ENCODE measurements at regions not wholly inside any gene's neighbourhood (a gene's known extent, or its start where the extent isn't known, plus 50 kb on each side); places are given as distances from the start of the nearest gene placed in this dataset.

GRCh38 chr21:31498985-31499384 is 154.9 kb upstream of the TIAM1 start:
- BruUV-seq (replicated peaks), result no TSS peak
- peaks cover 11 to 40% of the 10 kb centered on the region in 2 experiments for H3K27me3 ChIP-seq (ENCODE audit: control insufficient read depth in 2 of 2, insufficient read depth in 2 of 2, low read length in 2 of 2)
- no peak overlapping the region for H3K9ac ChIP-seq (ENCODE audit: insufficient read depth in 1 of 2, low read depth in 2 of 2, low read length in 2 of 2)
- no peak overlapping the region for H3K4me2 ChIP-seq (ENCODE audit: insufficient read depth, low read length)
- H3K4me1 ChIP-seq (replicated peaks in 1 of 2; ENCODE audit: control insufficient read depth in 2 of 2, insufficient read depth in 2 of 2, low read length in 2 of 2), result no peaks in the 10 kb centered on the region
- no peaks in the 10 kb centered on the region for H3K36me3 ChIP-seq (ENCODE audit: control insufficient read depth, insufficient read depth, low read length)
- H3K9me3 ChIP-seq (replicated peaks; ENCODE audit: control insufficient read depth, insufficient read depth, low read depth, low read length), result no peaks in the 10 kb centered on the region
- CTCF ChIA-PET (ENCODE audit: low intra/inter-chr PET ratio), result no interaction called here
- H4K20me1 ChIP-seq (replicated peaks; ENCODE audit: control insufficient read depth, insufficient read depth, low read length), result no peaks in the 10 kb centered on the region
- no peak overlapping the region for H3K4me3 ChIP-seq
- POLR2A ChIA-PET, result interaction anchor here (0.6 kb wide), 1 partner anchor 443 kb away, joined by 3 read pairs; no protein-coding TSS in a partner anchor
- H2AFZ ChIP-seq (ENCODE audit: low read depth, low read length), result no peak overlapping the region
- ATAC-seq, result peak; percentile 42; the same call in 1 of the 3 replicates
- no peak for DNase-seq (ENCODE audit: extremely low read depth in 1 of 4, low spot score in 3 of 4)
- 0% methylated on average over 1 of the region's 1 CpG for WGBS (ENCODE audit: insufficient coverage, low coverage, missing lambda C conversion rate)
- no peak for FAIRE-seq
- H3K27ac ChIP-seq (ENCODE audit: extremely low read depth, low read depth, low read length), result no peak overlapping the region
- no peaks in the 10 kb centered on the region for H3K79me2 ChIP-seq (ENCODE audit: control insufficient read depth, insufficient read depth, low read length)
- intact Hi-C loops (cut with micrococcal nuclease) (no loop called here), in situ Hi-C loops (cut with MboI) (no loop called here)
- peak in 1 of 3 experiments; percentile 14; a peak in 1 of 6 replicates for TF ChIP-seq CTCF (IDR thresholded peaks at IDR 0.05 in 2 of 3, conservative IDR thresholded peaks at IDR 0.05 in 1 of 3; ENCODE audit: insufficient read depth in 2 of 3, low read depth in 1 of 3, low read length in 3 of 3)
- TF ChIP-seq MTA3 (IDR thresholded peaks at IDR 0.05; ENCODE audit: borderline replicate concordance), result no peak
- no peaks in the 10 kb centered on the region for H3K9me1 ChIP-seq (ENCODE audit: control insufficient read depth, insufficient read depth, low read length)

DNA sequence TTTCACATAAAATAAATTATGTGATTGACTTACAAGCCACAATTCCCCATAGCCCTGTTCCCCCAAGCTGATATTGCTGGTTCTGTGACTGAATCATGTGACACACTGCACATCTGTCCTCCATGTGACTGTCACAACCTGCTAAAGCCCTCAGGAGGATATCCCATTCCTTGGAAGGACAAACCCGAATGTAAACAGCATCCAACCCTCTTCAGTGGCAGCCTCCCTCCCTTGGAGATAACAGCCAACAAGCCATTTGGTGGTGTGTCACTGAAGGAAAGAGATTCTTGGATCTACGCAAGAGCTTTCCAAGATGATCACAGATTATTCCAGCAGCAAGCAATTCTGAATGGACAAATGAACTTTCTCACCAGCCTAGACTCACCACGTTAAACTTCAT is 153.9 kb upstream of the TIAM1 start:
- Histone ChIP-seq H3K9ac (ENCODE audit: insufficient read depth in 1 of 2, low read depth in 2 of 2, low read length in 2 of 2) (no peak overlapping the region), H3K36me3 (ENCODE audit: control insufficient read depth, insufficient read depth, low read length) (no peaks in the 10 kb centered on the region), H2AFZ (ENCODE audit: low read depth, low read length) (no peak overlapping the region), H3K4me1 (replicated peaks in 1 of 2; ENCODE audit: control insufficient read depth in 2 of 2, insufficient read depth in 2 of 2, low read length in 2 of 2) (no peaks in the 10 kb centered on the region), H3K9me3 (replicated peaks; ENCODE audit: control insufficient read depth, insufficient read depth, low read depth, low read length) (no peaks in the 10 kb centered on the region), H3K27ac (ENCODE audit: extremely low read depth, low read depth, low read length) (no peak overlapping the region), H3K4me3 (no peak overlapping the region), H3K4me2 (ENCODE audit: insufficient read depth, low read length) (no peak overlapping the region), H3K9me1 (ENCODE audit: control insufficient read depth, insufficient read depth, low read length) (no peaks in the 10 kb centered on the region), H4K20me1 (replicated peaks; ENCODE audit: control insufficient read depth, insufficient read depth, low read length) (no peaks in the 10 kb centered on the region), H3K79me2 (ENCODE audit: control insufficient read depth, insufficient read depth, low read length) (no peaks in the 10 kb centered on the region), H3K27me3 (ENCODE audit: control insufficient read depth in 2 of 2, insufficient read depth in 2 of 2, low read length in 2 of 2) (peaks cover 11 to 40% of the 10 kb centered on the region in 2 experiments)
- FAIRE-seq (no peak), DNase-seq (ENCODE audit: extremely low read depth in 1 of 4, low spot score in 3 of 4) (no peak), ATAC-seq (no peak)
- TF ChIP-seq, protein P1, sequence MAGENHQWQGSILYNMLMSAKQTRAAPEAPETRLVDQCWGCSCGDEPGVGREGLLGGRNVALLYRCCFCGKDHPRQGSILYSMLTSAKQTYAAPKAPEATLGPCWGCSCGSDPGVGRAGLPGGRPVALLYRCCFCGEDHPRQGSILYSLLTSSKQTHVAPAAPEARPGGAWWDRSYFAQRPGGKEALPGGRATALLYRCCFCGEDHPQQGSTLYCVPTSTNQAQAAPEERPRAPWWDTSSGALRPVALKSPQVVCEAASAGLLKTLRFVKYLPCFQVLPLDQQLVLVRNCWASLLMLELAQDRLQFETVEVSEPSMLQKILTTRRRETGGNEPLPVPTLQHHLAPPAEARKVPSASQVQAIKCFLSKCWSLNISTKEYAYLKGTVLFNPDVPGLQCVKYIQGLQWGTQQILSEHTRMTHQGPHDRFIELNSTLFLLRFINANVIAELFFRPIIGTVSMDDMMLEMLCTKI (IDR thresholded peaks at IDR 0.05; ENCODE audit: partially characterized antibody), result no peak
- TF ChIP-seq, protein P2, sequence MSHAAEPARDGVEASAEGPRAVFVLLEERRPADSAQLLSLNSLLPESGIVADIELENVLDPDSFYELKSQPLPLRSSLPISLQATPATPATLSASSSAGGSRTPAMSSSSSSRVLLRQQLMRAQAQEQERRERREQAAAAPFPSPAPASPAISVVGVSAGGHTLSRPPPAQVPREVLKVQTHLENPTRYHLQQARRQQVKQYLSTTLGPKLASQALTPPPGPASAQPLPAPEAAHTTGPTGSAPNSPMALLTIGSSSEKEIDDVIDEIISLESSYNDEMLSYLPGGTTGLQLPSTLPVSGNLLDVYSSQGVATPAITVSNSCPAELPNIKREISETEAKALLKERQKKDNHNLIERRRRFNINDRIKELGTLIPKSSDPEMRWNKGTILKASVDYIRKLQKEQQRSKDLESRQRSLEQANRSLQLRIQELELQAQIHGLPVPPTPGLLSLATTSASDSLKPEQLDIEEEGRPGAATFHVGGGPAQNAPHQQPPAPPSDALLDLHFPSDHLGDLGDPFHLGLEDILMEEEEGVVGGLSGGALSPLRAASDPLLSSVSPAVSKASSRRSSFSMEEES (CRISPR knock-in tag; IDR thresholded peaks at IDR 0.05), result peak; percentile 44
- no peak for TF ChIP-seq HMBOX1 (IDR thresholded peaks at IDR 0.05)
- WGBS (ENCODE audit: insufficient coverage, low coverage, missing lambda C conversion rate), result 0% methylated on average over 3 of the region's 3 CpGs
- ChIA-PET CTCF (ENCODE audit: low intra/inter-chr PET ratio) (no interaction called here), POLR2A (no interaction called here)
- intact Hi-C loops (cut with micrococcal nuclease) (no loop called here), in situ Hi-C loops (cut with MboI) (no loop called here)
- BruUV-seq (replicated peaks), result no TSS peak
